DND-41 (cell line): ENCODE measurements at regions not wholly inside any gene's neighbourhood (a gene's known extent, or its start where the extent isn't known, plus 50 kb on each side); places are given as distances from the start of the nearest gene placed in this dataset.

ENCODE experiments used
- EZH2 ChIP-seq: IDR thresholded peaks from 3 replicates; pipeline ENCODE4 v1.6.1; 2012; ENCODE audit warnings: borderline replicate concordance, low read depth, mild to moderate bottlenecking, moderate library complexity, low read length, inconsistent platforms; ENCODE audit not compliant: severe bottlenecking
- TF ChIP-seq, protein P1 (sequence below): IDR thresholded peaks from 2 replicates; pipeline ENCODE4 v1.5.1; 2012; ENCODE audit warnings: borderline replicate concordance, low read length, moderate library complexity, mild to moderate bottlenecking; ENCODE audit not compliant: poor library complexity, severe bottlenecking; ENCODE audit errors: extremely low read depth

DNA sequence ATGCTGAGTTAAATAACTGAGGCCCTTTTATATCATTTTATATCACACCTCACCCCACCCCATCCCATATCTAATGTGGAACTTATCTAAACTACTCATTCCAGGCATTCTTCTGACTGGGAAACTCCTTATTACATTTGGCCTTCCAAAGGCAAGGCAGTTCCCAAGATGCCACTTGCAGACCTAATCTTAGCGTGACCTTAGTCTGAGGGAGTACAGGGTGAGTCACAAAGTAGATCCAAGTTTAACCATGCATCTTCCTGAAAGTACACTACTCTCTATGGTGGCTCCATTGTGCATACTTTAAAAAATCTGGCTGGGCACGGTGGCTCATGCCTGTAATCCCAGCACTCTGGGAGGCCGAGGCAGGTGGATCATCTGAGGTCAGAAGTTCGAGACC lies 353.6 kb upstream of the C1orf87 start:
- TF ChIP-seq, protein P1, sequence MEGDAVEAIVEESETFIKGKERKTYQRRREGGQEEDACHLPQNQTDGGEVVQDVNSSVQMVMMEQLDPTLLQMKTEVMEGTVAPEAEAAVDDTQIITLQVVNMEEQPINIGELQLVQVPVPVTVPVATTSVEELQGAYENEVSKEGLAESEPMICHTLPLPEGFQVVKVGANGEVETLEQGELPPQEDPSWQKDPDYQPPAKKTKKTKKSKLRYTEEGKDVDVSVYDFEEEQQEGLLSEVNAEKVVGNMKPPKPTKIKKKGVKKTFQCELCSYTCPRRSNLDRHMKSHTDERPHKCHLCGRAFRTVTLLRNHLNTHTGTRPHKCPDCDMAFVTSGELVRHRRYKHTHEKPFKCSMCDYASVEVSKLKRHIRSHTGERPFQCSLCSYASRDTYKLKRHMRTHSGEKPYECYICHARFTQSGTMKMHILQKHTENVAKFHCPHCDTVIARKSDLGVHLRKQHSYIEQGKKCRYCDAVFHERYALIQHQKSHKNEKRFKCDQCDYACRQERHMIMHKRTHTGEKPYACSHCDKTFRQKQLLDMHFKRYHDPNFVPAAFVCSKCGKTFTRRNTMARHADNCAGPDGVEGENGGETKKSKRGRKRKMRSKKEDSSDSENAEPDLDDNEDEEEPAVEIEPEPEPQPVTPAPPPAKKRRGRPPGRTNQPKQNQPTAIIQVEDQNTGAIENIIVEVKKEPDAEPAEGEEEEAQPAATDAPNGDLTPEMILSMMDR: no peak
- no peak for TF ChIP-seq EZH2
